ENCODE measurements at regions not wholly inside any gene's neighbourhood (a gene's known extent, or its start where the extent isn't known, plus 50 kb on each side); places are given as distances from the start of the nearest gene placed in this dataset.

GRCh38 chr1:213417846-213418245 is 366.8 kb downstream of the RPS6KC1 start:
- TF ChIP-seq CTCF (IDR thresholded peaks at IDR 0.05; ENCODE audit: low read length) = no peak
- no peak for TF ChIP-seq EZH2 (optimal IDR thresholded peaks at IDR 0.05; ENCODE audit: low read depth, low read length)
- TF ChIP-seq EZH2phosphoT487 (IDR thresholded peaks at IDR 0.05; ENCODE audit: low read length) = no peak

Measured in MM.1S (cell line).